HCT116 (cell line): ENCODE measurements at regions not wholly inside any gene's neighbourhood (a gene's known extent, or its start where the extent isn't known, plus 50 kb on each side); places are given as distances from the start of the nearest gene placed in this dataset.

Source experiments
- ATAC-seq: fragments of 200-7000 bp; cut with Tn5 transposase; 2 replicates; pipeline ENCODE4 v1.9.1; 2020; ENCODE audit warnings: mild to moderate bottlenecking, moderate library complexity
- BruUV-seq: library from RNA; stranded (reverse); fragments of 400-500 nt; replicated peaks from 2 replicates; lab custom pipeline; 2021; lab: Mats Ljungman, UMichigan
- CTCF ChIA-PET: fragments of 300-600 bp; sonication (Branson Sonifier 250); formaldehyde crosslinking; loops from one replicate; lab custom pipeline; 2021; ENCODE audit warnings: antibody characterized with exemption; lab: Charles Lee
- POLR2A ChIA-PET: fragments of 300-600, 350-600 bp; sonication (Branson Sonifier 250); formaldehyde crosslinking; loops from one replicate; lab custom pipeline; 2021; ENCODE audit warnings: antibody characterized with exemption; lab: Charles Lee
- RAD21 ChIA-PET, 2 experiments: fragments of 300-600 bp; sonication (Branson Sonifier 250); formaldehyde crosslinking; loops; one replicate each; lab custom pipeline; 2023; ENCODE audit warnings: low total read pairs in 2 of 2; ENCODE audit not compliant: uncharacterized antibody in 2 of 2, unreplicated experiment in 2 of 2, low non-redundant PET in 1 of 2; lab: Charles Lee
- DNase-seq: peaks from one replicate; pipeline ENCODE4 v3.0.0-alpha.2; 2010; ENCODE audit warnings: low read depth, low spot score
- H2AFZ ChIP-seq: fragments of 200-600 bp; shearing (Covaris generic), sonication (generic); 2 replicates; pipeline ENCODE4 v1.6.1; 2017; ENCODE audit warnings: low read depth, mixed run types, mixed read lengths, antibody characterized with exemption, low read length; ENCODE audit not compliant: poor library complexity, severe bottlenecking
- H3K27ac ChIP-seq: 2 replicates; pipeline ENCODE4 v1.5.1; 2012; ENCODE audit warnings: low read depth, low read length
- H3K27me3 ChIP-seq: fragments of 200-600 bp; sonication (generic); 2 replicates; pipeline ENCODE4 v1.6.1; 2016; ENCODE audit warnings: mixed run types, low read length, mixed read lengths; ENCODE audit not compliant: insufficient read depth
- H3K36me3 ChIP-seq, 2 experiments: fragments of 200-500 bp in 1 of 2; fragments of 200-600 bp in 1 of 2; sonication (Bioruptor generic) in 1 of 2; sonication (generic) in 1 of 2; 2 replicates each; pipeline versions ENCODE4 v1.5.1 to v1.6.1; 2014 to 2016; ENCODE audit warnings: low read length in 2 of 2, inconsistent platforms in 1 of 2, mixed read lengths in 1 of 2, mixed run types in 1 of 2; ENCODE audit not compliant: insufficient read depth in 2 of 2, control insufficient read depth in 1 of 2
- H3K4me1 ChIP-seq, 2 experiments: fragments of 200-600 bp in 1 of 2; sonication (generic) in 1 of 2; 2 replicates each; pipeline versions ENCODE4 v1.5.1 to v1.6.1; 2012 to 2017; ENCODE audit warnings: low read length in 2 of 2, inconsistent platforms in 1 of 2, mild to moderate bottlenecking in 1 of 2, mixed read lengths in 1 of 2, mixed run types in 1 of 2, moderate library complexity in 1 of 2; ENCODE audit not compliant: insufficient read depth in 2 of 2, control insufficient read depth in 1 of 2
- H3K4me2 ChIP-seq: fragments of 200-600 bp; sonication (generic); 2 replicates; pipeline ENCODE4 v1.6.1; 2017; ENCODE audit warnings: mixed run types, low read length, mixed read lengths
- H3K4me3 ChIP-seq, 2 experiments: fragments of 200-600 bp in 1 of 2; sonication (generic) in 1 of 2; replicated peaks in 1 of 2; 2 replicates each; pipeline ENCODE4 v1.5.1; 2011 to 2016; ENCODE audit warnings: low read length in 2 of 2, control low read depth in 1 of 2, low read depth in 1 of 2, mild to moderate bottlenecking in 1 of 2, mixed read lengths in 1 of 2, mixed run types in 1 of 2
- H3K79me2 ChIP-seq: fragments of 200-600 bp; sonication (generic); 2 replicates; pipeline ENCODE4 v1.6.1; 2017; ENCODE audit warnings: mild to moderate bottlenecking, mixed run types, low read length, moderate library complexity, mixed read lengths; ENCODE audit not compliant: insufficient read depth
- H3K9ac ChIP-seq: fragments of 200-600 bp; sonication (generic); 2 replicates; pipeline ENCODE4 v1.6.1; 2016; ENCODE audit warnings: low read length, mixed read lengths
- H3K9me2 ChIP-seq: fragments of 200-600 bp; sonication (generic), shearing (Covaris generic); 2 replicates; pipeline ENCODE4 v1.6.1; 2017; ENCODE audit warnings: mixed run types, mild to moderate bottlenecking, moderate library complexity; ENCODE audit not compliant: insufficient read depth
- H3K9me3 ChIP-seq, 2 experiments: fragments of 200-500 bp in 1 of 2; fragments of 200-600 bp in 1 of 2; sonication (Bioruptor generic) in 1 of 2; sonication (generic) in 1 of 2; 2 replicates each; pipeline ENCODE4 v1.6.1; 2014 to 2017; ENCODE audit warnings: low read length in 2 of 2, mixed read lengths in 2 of 2, inconsistent platforms in 1 of 2, low read depth in 1 of 2, mild to moderate bottlenecking in 1 of 2, mixed run types in 1 of 2, moderate library complexity in 1 of 2; ENCODE audit not compliant: control insufficient read depth in 1 of 2, insufficient read depth in 1 of 2
- H4K20me1 ChIP-seq: fragments of 200-600 bp; sonication (generic), shearing (Covaris generic); 2 replicates; pipeline ENCODE4 v1.6.1; 2017; ENCODE audit warnings: mixed run types, mild to moderate bottlenecking, moderate library complexity; ENCODE audit not compliant: insufficient read depth
- CBX3 ChIP-seq: IDR thresholded peaks from 2 replicates; pipeline ENCODE4 v1.6.1; 2012; ENCODE audit warnings: low read depth
- EGR1 ChIP-seq: IDR thresholded peaks from 2 replicates; pipeline ENCODE4 v1.6.1; 2012; ENCODE audit warnings: low read depth
- EZH2phosphoT487 ChIP-seq: fragments of 200-600 bp; IDR thresholded peaks from 2 replicates; pipeline ENCODE4 v1.6.1; 2018; ENCODE audit warnings: antibody characterized with exemption, borderline replicate concordance
- FOSL1 ChIP-seq: IDR thresholded peaks from 2 replicates; pipeline ENCODE4 v1.6.1; 2012; ENCODE audit warnings: low read depth
- JUND ChIP-seq: IDR thresholded peaks from 2 replicates; pipeline ENCODE4 v1.6.1; 2012
- POLR2A ChIP-seq: IDR thresholded peaks from 2 replicates; pipeline ENCODE4 v1.7.0; 2011; ENCODE audit warnings: borderline replicate concordance; ENCODE audit not compliant: insufficient read depth, insufficient read length; ENCODE audit errors: extremely low read depth
- RAD21 ChIP-seq: IDR thresholded peaks from 2 replicates; pipeline ENCODE4 v1.6.1; 2012; ENCODE audit warnings: low read depth, mild to moderate bottlenecking
- REST ChIP-seq: IDR thresholded peaks from 2 replicates; pipeline ENCODE4 v1.6.1; 2012; ENCODE audit warnings: low read depth
- SIN3A ChIP-seq: IDR thresholded peaks from 2 replicates; pipeline ENCODE4 v1.6.1; 2012; ENCODE audit warnings: low read depth
- TCF7L2 ChIP-seq: IDR thresholded peaks from 2 replicates; pipeline ENCODE4 v1.7.0; 2011; ENCODE audit warnings: borderline replicate concordance, inconsistent platforms; ENCODE audit not compliant: insufficient read depth, insufficient read length; ENCODE audit errors: extremely low read depth
- ZFX ChIP-seq: fragments of 450-650 bp; IDR thresholded peaks from 2 replicates; pipeline ENCODE4 v1.6.1; 2017
- intact Hi-C: fragments of 100-400 bp; cut with micrococcal nuclease; formaldehyde crosslinking; loops from 2 replicates; pipeline ENCODE4 v1.10.0; 2022
- TF ChIP-seq, protein P1 (sequence below): IDR thresholded peaks from 2 replicates; pipeline ENCODE4 v1.6.1; 2011; ENCODE audit warnings: mild to moderate bottlenecking, low read length, moderate library complexity; ENCODE audit not compliant: insufficient replicate concordance; ENCODE audit errors: extremely low read depth

DNA sequence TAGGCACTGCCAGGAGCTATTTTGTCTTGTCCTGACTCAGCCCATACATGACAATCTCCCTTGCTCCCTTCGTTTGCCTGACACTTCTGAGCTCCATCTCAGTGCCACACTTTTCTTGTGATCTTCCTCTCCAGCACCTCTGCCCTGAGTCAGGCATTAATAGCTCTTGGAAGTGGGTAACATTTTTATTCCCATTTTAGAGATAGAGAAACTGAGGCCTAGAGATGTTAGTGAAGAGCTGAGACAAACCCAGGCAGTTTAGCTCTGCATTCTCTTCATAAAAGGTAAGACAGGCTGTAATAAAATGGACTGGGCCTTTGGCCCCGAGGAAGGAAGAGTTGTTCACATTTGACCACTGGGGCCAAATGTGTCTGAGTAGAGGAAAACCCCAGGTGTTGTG is 167.4 kb downstream of the DHX35 start (continued):
- TF ChIP-seq TCF7L2 (no peak), ZFX (no peak), EZH2phosphoT487 (no peak), JUND (no peak), REST (no peak), POLR2A (no peak), CBX3 (no peak), EGR1 (no peak), SIN3A (no peak), RAD21 (no peak), FOSL1 (no peak)

GRCh38 chr20:39124064-39124463 is 161.9 kb downstream of the DHX35 start:
- H3K4me3 ChIP-seq, result no peak overlapping the region
- TF ChIP-seq FOSL1, result no peak
- no peak for TF ChIP-seq ZFX
- no peak for TF ChIP-seq JUND
- TF ChIP-seq, protein P1, sequence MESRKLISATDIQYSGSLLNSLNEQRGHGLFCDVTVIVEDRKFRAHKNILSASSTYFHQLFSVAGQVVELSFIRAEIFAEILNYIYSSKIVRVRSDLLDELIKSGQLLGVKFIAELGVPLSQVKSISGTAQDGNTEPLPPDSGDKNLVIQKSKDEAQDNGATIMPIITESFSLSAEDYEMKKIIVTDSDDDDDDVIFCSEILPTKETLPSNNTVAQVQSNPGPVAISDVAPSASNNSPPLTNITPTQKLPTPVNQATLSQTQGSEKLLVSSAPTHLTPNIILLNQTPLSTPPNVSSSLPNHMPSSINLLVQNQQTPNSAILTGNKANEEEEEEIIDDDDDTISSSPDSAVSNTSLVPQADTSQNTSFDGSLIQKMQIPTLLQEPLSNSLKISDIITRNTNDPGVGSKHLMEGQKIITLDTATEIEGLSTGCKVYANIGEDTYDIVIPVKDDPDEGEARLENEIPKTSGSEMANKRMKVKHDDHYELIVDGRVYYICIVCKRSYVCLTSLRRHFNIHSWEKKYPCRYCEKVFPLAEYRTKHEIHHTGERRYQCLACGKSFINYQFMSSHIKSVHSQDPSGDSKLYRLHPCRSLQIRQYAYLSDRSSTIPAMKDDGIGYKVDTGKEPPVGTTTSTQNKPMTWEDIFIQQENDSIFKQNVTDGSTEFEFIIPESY, result no peak
- TF ChIP-seq RAD21, result no peak
- ChIA-PET POLR2A (no interaction called here), RAD21 (no interaction called here), CTCF (interaction anchor here (1.3 kb wide), 1 partner anchor 12 kb away, joined by 3 read pairs; no protein-coding TSS in a partner anchor)
- H3K9me3 ChIP-seq, result no peaks in the 10 kb centered on the region
- H3K4me1 ChIP-seq, result peaks cover 0 to 11% of the 10 kb centered on the region in 2 experiments; a peak in 1 of 4 replicates
- no peak overlapping the region for H3K9ac ChIP-seq
- H3K9me2 ChIP-seq, result no peaks in the 10 kb centered on the region
- no peaks in the 10 kb centered on the region for H3K79me2 ChIP-seq
- intact Hi-C loops, result no loop called here
- DNase-seq (no peak), ATAC-seq (no peak)
- H4K20me1 ChIP-seq, result no peaks in the 10 kb centered on the region
- no peak overlapping the region for H3K27ac ChIP-seq
- H3K36me3 ChIP-seq, result no peaks in the 10 kb centered on the region
- H3K4me2 ChIP-seq, result no peak overlapping the region
- no peak overlapping the region for H2AFZ ChIP-seq
- H3K27me3 ChIP-seq, result peaks cover 11% of the 10 kb centered on the region; the same call in 1 of the 2 replicates
- no TSS peak for BruUV-seq
